GM23338 (cell line): ENCODE measurements at regions not wholly inside any gene's neighbourhood (a gene's known extent, or its start where the extent isn't known, plus 50 kb on each side); places are given as distances from the start of the nearest gene placed in this dataset.

Experiments used
- ATAC-seq: fragments of 200-7000 bp; cut with Tn5 transposase; 3 replicates; pipeline ENCODE4 v1.9.1; 2020
- DNase-seq: peaks from one replicate; pipeline ENCODE4 v3.0.0-alpha.2; 2015; ENCODE audit warnings: low spot score
- H2AFZ ChIP-seq: fragments of 200-600 bp; sonication (generic); 2 replicates; pipeline ENCODE4 v1.8.0; 2016; ENCODE audit warnings: antibody characterized with exemption, mild to moderate bottlenecking, moderate library complexity
- H3F3A ChIP-seq: fragments of 200-600 bp; sonication (generic); replicated peaks from 2 replicates; pipeline ENCODE4 v1.8.0; 2017; ENCODE audit warnings: antibody characterized with exemption, mixed run types, low read depth
- H3K27ac ChIP-seq: fragments of 200-600 bp; sonication (generic); 2 replicates; pipeline ENCODE4 v1.6.1; 2016; ENCODE audit warnings: low read depth
- H3K27me3 ChIP-seq: fragments of 200-600 bp; sonication (generic); 2 replicates; pipeline ENCODE4 v1.8.0; 2016; ENCODE audit warnings: mild to moderate bottlenecking, mixed run types, moderate library complexity; ENCODE audit not compliant: insufficient read depth
- H3K36me3 ChIP-seq: fragments of 200-600 bp; sonication (generic); 2 replicates; pipeline ENCODE4 v1.8.0; 2016; ENCODE audit warnings: mild to moderate bottlenecking; ENCODE audit not compliant: insufficient read depth
- H3K4me1 ChIP-seq: fragments of 200-600 bp; sonication (generic); 2 replicates; pipeline ENCODE4 v1.8.0; 2016; ENCODE audit warnings: mild to moderate bottlenecking, moderate library complexity; ENCODE audit not compliant: insufficient read depth
- H3K4me2 ChIP-seq: fragments of 200-600 bp; sonication (generic); 2 replicates; pipeline ENCODE4 v1.7.1; 2017; ENCODE audit warnings: mixed run types
- H3K4me3 ChIP-seq: fragments of 200-600 bp; sonication (generic); 2 replicates; pipeline ENCODE4 v1.6.1; 2016; ENCODE audit warnings: mixed run types
- H3K79me2 ChIP-seq: fragments of 200-600 bp; sonication (generic); replicated peaks from 2 replicates; pipeline ENCODE4 v1.8.0; 2017; ENCODE audit warnings: mild to moderate bottlenecking; ENCODE audit not compliant: insufficient read depth
- H3K9me2 ChIP-seq: fragments of 200-600 bp; sonication (generic); 2 replicates; pipeline ENCODE4 v1.8.0; 2017; ENCODE audit not compliant: insufficient read depth
- H4K20me1 ChIP-seq: fragments of 200-600 bp; sonication (generic); replicated peaks from 2 replicates; pipeline ENCODE4 v1.8.0; 2017; ENCODE audit warnings: mild to moderate bottlenecking; ENCODE audit not compliant: insufficient read depth
- H3K27ac Mint-ChIP-seq: 2 replicates; pipeline ENCODE4 v1.8.0; 2020; ENCODE audit warnings: inconsistent platforms, mild to moderate bottlenecking, moderate library complexity, mixed read lengths
- H3K27me3 Mint-ChIP-seq: 3 replicates; pipeline ENCODE4 v1.8.0; 2022; ENCODE audit warnings: low read depth, mild to moderate bottlenecking, moderate library complexity, mixed read lengths, inconsistent platforms; ENCODE audit not compliant: insufficient read depth, poor library complexity
- H3K36me3 Mint-ChIP-seq: 3 replicates; pipeline ENCODE4 v1.8.0; 2021; ENCODE audit warnings: low read depth, mild to moderate bottlenecking, inconsistent platforms, moderate library complexity, mixed read lengths
- H3K4me1 Mint-ChIP-seq: 3 replicates; pipeline ENCODE4 v1.8.0; 2020; ENCODE audit warnings: mild to moderate bottlenecking, inconsistent platforms, mixed read lengths
- H3K4me3 Mint-ChIP-seq: 3 replicates; pipeline ENCODE4 v1.8.0; 2021; ENCODE audit warnings: moderate library complexity, mild to moderate bottlenecking, inconsistent platforms, mixed read lengths
- H3K9me3 Mint-ChIP-seq: 3 replicates; pipeline ENCODE4 v1.8.0; 2020; ENCODE audit warnings: moderate library complexity, mild to moderate bottlenecking, inconsistent platforms, mixed read lengths
- CREB1 ChIP-seq: fragments of 250-450 bp; sonication (Bioruptor Pico); IDR thresholded peaks from 2 replicates; pipeline ENCODE4 v1.5.0; 2020; ENCODE audit warnings: low read depth, mild to moderate bottlenecking, moderate library complexity
- EZH2phosphoT487 ChIP-seq: fragments of 200-600 bp; sonication (generic); IDR thresholded peaks from one replicate; pipeline ENCODE4 v1.8.1; 2018; ENCODE audit warnings: antibody characterized with exemption; ENCODE audit not compliant: unreplicated experiment
- STAT1 ChIP-seq: IDR thresholded peaks from one replicate; pipeline ENCODE4 v1.6.1; 2016; ENCODE audit warnings: antibody characterized with exemption; ENCODE audit not compliant: unreplicated experiment
- ZNF114 ChIP-seq: fragments of 250-450 bp; sonication (Bioruptor Pico); IDR thresholded peaks from 2 replicates; pipeline ENCODE4 v1.5.0; 2020; ENCODE audit warnings: mild to moderate bottlenecking, moderate library complexity
- ZNF331 ChIP-seq: fragments of 250-450 bp; sonication (Bioruptor Pico); IDR thresholded peaks from 2 replicates; pipeline ENCODE4 v1.5.0; 2020; ENCODE audit warnings: low read depth, mild to moderate bottlenecking, moderate library complexity
- TF ChIP-seq, protein P1 (sequence below): IDR thresholded peaks from one replicate; pipeline ENCODE4 v1.6.1; 2018; ENCODE audit warnings: antibody characterized with exemption; ENCODE audit not compliant: unreplicated experiment
- TF ChIP-seq, protein P2 (sequence below): fragments of 250-450 bp; sonication (Bioruptor Pico); IDR thresholded peaks from 2 replicates; pipeline ENCODE4 v1.5.0; 2020; ENCODE audit warnings: mild to moderate bottlenecking, moderate library complexity
- TF ChIP-seq, protein P3 (sequence below), 2 experiments: fragments of 200-600 bp in 1 of 2; sonication (generic) in 1 of 2; conservative IDR thresholded peaks; 2 replicates each; pipeline versions ENCODE4 v1.5.1 to v1.6.1; 2016 to 2017; ENCODE audit warnings: antibody characterized with exemption in 2 of 2, low read depth in 2 of 2, mild to moderate bottlenecking in 2 of 2, moderate library complexity in 1 of 2

GRCh38 chrX:125678258-125678657 is 358.6 kb downstream of the TEX13C start:
- no peaks in the 10 kb centered on the region for H3K36me3 ChIP-seq
- no peak for ATAC-seq
- Mint-ChIP-seq H3K27ac (no peak overlapping the region), H3K9me3 (peaks cover 15% of the 10 kb centered on the region; the same call in 2 of the 3 replicates), H3K4me3 (no peak overlapping the region), H3K27me3 (no peaks in the 10 kb centered on the region), H3K4me1 (no peaks in the 10 kb centered on the region), H3K36me3 (peaks cover 13% of the 10 kb centered on the region; the same call in 2 of the 3 replicates)
- TF ChIP-seq ZNF331 (no peak), CREB1 (CRISPR knock-in tag) (no peak)
- TF ChIP-seq, protein P1, sequence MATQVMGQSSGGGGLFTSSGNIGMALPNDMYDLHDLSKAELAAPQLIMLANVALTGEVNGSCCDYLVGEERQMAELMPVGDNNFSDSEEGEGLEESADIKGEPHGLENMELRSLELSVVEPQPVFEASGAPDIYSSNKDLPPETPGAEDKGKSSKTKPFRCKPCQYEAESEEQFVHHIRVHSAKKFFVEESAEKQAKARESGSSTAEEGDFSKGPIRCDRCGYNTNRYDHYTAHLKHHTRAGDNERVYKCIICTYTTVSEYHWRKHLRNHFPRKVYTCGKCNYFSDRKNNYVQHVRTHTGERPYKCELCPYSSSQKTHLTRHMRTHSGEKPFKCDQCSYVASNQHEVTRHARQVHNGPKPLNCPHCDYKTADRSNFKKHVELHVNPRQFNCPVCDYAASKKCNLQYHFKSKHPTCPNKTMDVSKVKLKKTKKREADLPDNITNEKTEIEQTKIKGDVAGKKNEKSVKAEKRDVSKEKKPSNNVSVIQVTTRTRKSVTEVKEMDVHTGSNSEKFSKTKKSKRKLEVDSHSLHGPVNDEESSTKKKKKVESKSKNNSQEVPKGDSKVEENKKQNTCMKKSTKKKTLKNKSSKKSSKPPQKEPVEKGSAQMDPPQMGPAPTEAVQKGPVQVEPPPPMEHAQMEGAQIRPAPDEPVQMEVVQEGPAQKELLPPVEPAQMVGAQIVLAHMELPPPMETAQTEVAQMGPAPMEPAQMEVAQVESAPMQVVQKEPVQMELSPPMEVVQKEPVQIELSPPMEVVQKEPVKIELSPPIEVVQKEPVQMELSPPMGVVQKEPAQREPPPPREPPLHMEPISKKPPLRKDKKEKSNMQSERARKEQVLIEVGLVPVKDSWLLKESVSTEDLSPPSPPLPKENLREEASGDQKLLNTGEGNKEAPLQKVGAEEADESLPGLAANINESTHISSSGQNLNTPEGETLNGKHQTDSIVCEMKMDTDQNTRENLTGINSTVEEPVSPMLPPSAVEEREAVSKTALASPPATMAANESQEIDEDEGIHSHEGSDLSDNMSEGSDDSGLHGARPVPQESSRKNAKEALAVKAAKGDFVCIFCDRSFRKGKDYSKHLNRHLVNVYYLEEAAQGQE = no peak
- H3K79me2 ChIP-seq = no peaks in the 10 kb centered on the region
- H3K4me2 ChIP-seq = no peak overlapping the region
- H4K20me1 ChIP-seq = no peaks in the 10 kb centered on the region
- no peak overlapping the region for H3K4me3 ChIP-seq
- no peaks in the 10 kb centered on the region for H3K9me2 ChIP-seq
- no peaks in the 10 kb centered on the region for H3K27me3 ChIP-seq
- H3K27ac ChIP-seq = no peak overlapping the region
- H3F3A ChIP-seq = no peaks in the 10 kb centered on the region
- no peak overlapping the region for H2AFZ ChIP-seq
- DNase-seq = no peak
- no peaks in the 10 kb centered on the region for H3K4me1 ChIP-seq

GRCh38 chrX:125680366-125680765 is 360.7 kb downstream of the TEX13C start:
- Histone ChIP-seq H3K27me3 (no peaks in the 10 kb centered on the region), H3K9me2 (no peaks in the 10 kb centered on the region), H3K27ac (no peak overlapping the region), H3K4me3 (no peak overlapping the region), H2AFZ (no peak overlapping the region), H3K4me2 (no peak overlapping the region), H4K20me1 (no peaks in the 10 kb centered on the region), H3F3A (no peaks in the 10 kb centered on the region), H3K79me2 (no peaks in the 10 kb centered on the region), H3K4me1 (no peaks in the 10 kb centered on the region), H3K36me3 (no peaks in the 10 kb centered on the region)
- Mint-ChIP-seq H3K27ac (no peak overlapping the region), H3K4me3 (no peak overlapping the region), H3K36me3 (peaks cover 12% of the 10 kb centered on the region; the same call in 2 of the 3 replicates), H3K9me3 (peaks cover 12% of the 10 kb centered on the region; the same call in 2 of the 3 replicates), H3K27me3 (no peaks in the 10 kb centered on the region), H3K4me1 (no peaks in the 10 kb centered on the region)
- ATAC-seq (no peak), DNase-seq (no peak)
- TF ChIP-seq STAT1 = no peak
- TF ChIP-seq CREB1 (CRISPR knock-in tag) = no peak
- TF ChIP-seq, protein P2, sequence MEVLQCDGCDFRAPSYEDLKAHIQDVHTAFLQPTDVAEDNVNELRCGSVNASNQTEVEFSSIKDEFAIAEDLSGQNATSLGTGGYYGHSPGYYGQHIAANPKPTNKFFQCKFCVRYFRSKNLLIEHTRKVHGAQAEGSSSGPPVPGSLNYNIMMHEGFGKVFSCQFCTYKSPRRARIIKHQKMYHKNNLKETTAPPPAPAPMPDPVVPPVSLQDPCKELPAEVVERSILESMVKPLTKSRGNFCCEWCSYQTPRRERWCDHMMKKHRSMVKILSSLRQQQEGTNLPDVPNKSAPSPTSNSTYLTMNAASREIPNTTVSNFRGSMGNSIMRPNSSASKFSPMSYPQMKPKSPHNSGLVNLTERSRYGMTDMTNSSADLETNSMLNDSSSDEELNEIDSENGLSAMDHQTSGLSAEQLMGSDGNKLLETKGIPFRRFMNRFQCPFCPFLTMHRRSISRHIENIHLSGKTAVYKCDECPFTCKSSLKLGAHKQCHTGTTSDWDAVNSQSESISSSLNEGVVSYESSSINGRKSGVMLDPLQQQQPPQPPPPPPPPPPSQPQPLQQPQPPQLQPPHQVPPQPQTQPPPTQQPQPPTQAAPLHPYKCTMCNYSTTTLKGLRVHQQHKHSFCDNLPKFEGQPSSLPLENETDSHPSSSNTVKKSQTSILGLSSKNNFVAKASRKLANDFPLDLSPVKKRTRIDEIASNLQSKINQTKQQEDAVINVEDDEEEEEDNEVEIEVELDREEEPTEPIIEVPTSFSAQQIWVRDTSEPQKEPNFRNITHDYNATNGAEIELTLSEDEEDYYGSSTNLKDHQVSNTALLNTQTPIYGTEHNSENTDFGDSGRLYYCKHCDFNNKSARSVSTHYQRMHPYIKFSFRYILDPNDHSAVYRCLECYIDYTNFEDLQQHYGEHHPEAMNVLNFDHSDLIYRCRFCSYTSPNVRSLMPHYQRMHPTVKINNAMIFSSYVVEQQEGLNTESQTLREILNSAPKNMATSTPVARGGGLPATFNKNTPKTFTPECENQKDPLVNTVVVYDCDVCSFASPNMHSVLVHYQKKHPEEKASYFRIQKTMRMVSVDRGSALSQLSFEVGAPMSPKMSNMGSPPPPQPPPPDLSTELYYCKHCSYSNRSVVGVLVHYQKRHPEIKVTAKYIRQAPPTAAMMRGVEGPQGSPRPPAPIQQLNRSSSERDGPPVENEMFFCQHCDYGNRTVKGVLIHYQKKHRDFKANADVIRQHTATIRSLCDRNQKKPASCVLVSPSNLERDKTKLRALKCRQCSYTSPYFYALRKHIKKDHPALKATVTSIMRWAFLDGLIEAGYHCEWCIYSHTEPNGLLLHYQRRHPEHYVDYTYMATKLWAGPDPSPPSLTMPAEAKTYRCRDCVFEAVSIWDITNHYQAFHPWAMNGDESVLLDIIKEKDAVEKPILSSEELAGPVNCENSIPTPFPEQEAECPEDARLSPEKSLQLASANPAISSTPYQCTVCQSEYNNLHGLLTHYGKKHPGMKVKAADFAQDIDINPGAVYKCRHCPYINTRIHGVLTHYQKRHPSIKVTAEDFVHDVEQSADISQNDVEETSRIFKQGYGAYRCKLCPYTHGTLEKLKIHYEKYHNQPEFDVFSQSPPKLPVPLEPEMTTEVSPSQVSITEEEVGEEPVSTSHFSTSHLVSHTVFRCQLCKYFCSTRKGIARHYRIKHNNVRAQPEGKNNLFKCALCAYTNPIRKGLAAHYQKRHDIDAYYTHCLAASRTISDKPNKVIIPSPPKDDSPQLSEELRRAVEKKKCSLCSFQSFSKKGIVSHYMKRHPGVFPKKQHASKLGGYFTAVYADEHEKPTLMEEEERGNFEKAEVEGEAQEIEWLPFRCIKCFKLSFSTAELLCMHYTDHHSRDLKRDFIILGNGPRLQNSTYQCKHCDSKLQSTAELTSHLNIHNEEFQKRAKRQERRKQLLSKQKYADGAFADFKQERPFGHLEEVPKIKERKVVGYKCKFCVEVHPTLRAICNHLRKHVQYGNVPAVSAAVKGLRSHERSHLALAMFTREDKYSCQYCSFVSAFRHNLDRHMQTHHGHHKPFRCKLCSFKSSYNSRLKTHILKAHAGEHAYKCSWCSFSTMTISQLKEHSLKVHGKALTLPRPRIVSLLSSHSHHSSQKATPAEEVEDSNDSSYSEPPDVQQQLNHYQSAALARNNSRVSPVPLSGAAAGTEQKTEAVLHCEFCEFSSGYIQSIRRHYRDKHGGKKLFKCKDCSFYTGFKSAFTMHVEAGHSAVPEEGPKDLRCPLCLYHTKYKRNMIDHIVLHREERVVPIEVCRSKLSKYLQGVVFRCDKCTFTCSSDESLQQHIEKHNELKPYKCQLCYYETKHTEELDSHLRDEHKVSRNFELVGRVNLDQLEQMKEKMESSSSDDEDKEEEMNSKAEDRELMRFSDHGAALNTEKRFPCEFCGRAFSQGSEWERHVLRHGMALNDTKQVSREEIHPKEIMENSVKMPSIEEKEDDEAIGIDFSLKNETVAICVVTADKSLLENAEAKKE (CRISPR knock-in tag) = no peak
- TF ChIP-seq ZNF114 (CRISPR knock-in tag) = no peak
- TF ChIP-seq, protein P3, sequence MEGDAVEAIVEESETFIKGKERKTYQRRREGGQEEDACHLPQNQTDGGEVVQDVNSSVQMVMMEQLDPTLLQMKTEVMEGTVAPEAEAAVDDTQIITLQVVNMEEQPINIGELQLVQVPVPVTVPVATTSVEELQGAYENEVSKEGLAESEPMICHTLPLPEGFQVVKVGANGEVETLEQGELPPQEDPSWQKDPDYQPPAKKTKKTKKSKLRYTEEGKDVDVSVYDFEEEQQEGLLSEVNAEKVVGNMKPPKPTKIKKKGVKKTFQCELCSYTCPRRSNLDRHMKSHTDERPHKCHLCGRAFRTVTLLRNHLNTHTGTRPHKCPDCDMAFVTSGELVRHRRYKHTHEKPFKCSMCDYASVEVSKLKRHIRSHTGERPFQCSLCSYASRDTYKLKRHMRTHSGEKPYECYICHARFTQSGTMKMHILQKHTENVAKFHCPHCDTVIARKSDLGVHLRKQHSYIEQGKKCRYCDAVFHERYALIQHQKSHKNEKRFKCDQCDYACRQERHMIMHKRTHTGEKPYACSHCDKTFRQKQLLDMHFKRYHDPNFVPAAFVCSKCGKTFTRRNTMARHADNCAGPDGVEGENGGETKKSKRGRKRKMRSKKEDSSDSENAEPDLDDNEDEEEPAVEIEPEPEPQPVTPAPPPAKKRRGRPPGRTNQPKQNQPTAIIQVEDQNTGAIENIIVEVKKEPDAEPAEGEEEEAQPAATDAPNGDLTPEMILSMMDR (conservative IDR thresholded peaks at IDR 0.05; ENCODE audit: low read depth in 2 of 2) = no peak
- no peak for TF ChIP-seq EZH2phosphoT487
